M059J (cell line): ENCODE measurements at regions not wholly inside any gene's neighbourhood (a gene's known extent, or its start where the extent isn't known, plus 50 kb on each side); places are given as distances from the start of the nearest gene placed in this dataset.
"Not testable (repeated sequence)": the region's sequence is repeated elsewhere in the genome, so short reads cannot be mapped to it uniquely, and the experiment has no call there.

ENCODE experiments used
- DNase-seq: peaks from one replicate; pipeline ENCODE4 v3.0.0-alpha.2; 2012; ENCODE audit warnings: low read depth

DNA sequence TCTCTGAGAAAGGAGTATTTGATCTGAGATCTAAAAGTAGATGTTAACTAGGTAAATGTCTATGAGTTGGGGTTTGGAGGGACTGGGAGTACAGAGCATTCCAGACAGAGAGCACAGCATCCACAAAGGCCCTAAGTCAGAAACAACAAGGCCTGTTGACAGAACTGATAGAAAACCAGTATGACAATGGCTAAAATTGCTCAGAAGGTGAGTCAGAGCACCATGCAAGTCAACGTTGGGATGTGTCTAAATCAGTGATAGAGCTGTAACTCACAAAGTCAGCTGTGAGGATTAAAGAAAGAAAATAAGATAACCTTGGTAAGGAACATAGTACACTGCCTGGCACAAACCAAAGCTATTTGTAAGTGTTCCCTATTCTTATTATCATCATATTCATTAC, 124.0 kb downstream of the CETN3 start:
- no peak for DNase-seq

DNA sequence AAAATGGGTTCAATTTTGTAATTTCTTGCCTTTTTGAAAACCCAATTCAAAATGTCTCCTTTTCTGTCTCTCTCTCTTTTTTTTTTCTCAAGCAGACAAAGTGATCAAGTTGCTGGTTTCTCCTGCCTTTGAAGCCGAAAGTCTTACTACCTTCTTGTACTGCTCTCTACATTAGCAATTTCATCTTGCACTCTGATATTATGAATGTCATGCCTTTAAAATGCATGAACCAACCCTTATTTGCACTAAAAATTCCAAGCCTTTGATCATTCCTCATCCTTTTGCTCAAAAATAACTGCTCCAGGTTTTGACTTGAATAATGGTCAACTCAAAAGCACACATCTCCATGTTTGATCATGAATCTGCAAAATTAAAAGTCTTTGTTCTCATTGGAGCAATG, 125.2 kb downstream of the CETN3 start:
- DNase-seq, result no peak

DNA sequence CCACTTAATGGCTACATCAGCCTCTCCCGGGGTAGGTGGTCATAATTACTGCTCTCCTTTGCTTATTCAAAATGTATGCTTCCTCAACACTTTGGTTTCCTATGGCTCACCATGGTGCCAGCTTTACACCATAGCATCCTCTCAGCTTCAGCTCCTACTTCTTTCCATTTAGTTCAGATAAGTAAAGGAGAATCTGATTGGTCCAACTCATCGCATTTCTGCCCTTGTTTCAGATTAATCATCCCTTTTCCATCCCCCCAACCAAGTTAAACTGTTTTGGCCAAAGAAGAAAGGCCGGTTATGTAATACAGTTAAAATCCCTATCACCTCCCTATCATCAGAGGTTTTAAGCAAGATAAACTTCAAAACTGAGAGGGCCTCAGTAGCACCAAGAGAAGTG, 130.5 kb downstream of the CETN3 start:
- DNase-seq, result peak; percentile 12

DNA sequence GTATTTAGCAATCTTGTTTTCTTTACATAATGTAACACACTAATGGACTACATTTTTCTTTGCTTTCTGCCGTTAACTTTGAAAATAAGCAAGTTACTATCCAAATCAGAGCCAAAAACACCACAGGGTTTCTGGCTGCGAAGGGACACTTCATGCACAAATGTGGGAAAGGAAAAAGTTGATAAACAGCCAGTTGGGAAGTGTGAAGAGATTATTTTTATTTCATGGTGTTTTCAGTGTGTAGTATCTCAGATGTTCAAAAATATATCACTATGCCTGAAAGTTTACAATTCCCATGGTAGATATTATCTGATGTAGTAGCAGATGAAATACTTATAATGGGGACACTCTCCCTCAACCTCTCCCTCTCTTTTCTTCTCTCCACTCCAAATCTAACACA, 135.3 kb downstream of the CETN3 start:
- DNase-seq, result no peak

DNA sequence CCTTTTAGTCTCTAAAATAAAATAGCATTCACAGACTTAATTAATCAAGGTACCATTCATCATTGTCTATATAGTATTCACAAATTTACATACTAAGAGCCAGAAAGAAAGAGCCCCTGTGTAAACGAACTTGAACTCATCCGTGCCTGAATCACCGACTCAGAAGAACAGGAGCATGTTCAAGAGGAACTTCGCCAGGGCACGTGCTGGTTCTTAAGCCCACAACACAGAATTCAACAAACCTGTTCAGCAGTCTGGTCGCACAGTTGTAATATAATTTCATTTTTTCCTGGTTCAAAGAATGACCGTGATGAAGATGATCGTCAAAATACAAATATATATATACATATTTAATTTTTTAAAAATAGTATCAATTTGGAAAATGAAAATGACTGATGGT, 141.9 kb downstream of the CETN3 start:
- DNase-seq, result no peak

DNA sequence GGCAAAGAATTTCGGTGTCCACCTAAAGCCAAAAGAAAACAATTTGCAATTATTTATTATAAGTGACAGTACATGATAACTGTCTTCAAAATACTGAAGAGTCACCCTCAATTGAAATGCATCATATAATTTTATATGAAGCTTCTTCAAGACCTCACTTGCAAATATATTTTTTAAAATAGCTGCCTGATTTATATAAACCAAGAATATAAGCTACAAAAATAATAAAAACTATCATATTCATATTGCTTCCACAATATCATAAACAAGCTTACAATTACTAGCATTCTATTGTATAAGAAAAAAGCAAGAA, 144.1 kb downstream of the CETN3 start:
- no peak for DNase-seq

DNA sequence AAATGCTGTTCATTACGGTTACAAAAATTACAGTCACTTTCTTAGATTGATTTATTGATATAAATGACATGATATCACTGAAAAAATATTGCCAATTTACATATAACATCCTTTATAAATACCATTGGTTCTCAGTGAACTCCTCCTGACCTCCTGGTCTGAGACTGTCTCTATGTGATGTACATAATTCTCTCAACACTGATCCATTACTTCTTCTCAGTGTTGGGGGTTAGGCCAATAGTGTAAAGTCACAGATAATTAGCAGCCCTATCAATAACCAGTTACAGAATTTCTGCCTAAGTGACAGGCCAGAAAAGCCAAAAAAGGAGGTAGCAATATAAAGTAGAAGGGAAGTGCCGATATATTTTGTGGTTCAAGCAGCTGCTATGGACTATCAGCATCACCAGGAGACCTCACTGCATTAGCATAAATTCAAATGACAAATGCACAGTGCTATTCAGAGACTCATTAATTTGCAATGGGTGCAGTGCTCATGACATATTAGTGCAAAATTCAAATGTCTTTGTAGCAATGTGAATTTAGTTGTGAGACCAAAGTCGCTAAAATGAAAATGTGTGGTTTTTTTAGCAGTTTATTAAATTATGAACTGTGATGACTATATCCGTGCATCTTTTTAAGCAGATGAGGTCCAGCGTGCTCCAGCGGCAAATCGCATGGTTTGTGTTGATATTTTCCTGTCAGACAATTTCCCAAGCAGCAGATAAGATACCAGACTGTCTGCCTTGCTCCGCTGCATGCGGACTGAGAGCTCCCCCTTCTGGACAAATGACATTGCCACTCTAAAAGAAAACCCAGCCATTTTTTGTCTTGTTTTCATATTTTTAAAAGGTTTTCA, 144.6 kb downstream of the CETN3 start:
- DNase-seq, result peak; percentile 53

DNA sequence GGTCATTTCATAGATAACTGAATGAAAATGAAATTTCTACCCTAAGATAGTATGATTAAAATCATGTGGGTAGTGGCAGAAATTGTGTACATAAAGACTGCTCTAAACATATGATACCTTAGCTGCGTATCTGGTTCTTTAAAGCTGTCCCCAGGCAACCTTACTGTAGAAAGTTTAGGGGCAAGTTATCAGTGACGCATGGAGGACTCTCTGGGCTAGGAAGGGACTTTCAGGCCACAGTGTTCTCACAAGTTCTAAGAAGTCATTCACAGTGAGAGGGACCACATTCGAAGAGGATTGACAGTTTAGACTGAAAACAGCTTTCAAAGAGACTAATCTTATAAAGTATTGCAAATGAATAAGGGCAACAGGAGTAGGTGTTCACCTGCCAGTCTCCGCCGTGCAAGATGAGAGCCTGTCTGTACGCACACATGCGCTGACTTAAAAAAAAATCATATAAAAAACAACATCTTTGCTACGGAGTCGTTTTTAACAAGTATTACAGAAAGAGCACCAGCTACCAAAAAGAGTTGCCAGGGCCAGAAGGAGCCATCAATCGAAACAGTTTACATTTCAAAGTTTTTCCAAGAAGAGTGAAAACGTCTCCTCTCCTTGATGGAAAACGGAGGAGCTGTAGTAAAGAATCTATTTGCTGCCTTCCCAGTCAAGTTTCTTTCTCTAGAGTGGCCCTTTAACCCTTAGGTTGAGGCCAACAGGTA, 146.3 kb downstream of the CETN3 start:
- DNase-seq, result no peak

DNA sequence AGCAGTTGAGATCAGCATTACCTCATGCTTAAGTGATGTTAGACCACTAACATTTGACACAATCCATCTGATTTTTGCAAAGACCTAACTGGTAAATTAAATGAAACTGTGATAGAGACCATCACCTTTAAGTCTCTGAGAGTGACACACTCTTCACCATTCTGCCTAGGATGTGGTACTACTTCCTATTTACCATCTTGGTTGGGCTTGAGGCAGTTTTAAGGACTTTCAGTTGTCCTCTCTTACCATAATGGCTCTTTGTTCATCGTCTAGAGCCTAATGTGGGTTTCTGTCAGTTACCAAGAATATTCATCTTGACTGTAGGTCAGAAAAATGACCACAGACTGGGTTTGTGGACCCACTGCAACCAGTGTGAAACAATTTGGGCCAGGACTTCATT, 158.1 kb downstream of the CETN3 start:
- DNase-seq, result no peak

DNA sequence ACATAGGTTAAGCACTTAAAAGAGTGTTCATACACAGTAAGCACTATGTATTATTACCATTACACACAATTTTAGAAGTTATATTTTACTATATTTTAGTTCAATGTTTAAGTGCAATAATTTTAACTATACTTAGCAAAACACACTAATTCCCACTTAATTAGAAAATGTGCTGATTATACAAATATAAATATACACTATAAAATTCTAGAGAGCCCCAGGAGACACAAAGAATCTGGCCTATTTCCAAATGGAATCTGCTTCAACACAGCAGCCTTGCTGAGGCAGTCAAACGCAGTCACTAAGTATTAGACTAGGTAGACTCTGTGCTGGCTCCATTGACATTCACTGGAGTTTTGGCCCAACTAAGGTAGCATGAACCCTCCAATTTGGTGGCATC, 160.9 kb downstream of the CETN3 start:
- DNase-seq, result no peak

DNA sequence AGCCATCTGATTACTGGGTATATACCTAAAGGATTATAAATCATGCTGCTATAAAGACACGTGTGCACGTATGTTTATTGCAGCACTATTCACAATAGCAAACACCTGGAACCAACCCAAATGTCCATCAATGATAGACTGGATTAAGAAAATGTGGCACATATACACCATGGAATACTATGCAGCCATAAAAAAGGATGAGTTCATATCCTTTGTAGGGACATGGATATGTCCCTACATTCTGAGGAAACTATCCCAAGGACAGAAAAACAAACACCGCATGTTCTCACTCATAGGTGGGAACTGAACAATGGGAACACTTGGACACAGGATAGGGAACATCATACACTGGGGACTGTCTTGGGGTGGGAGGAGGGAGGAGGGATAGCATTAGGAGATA, 165.7 kb downstream of the CETN3 start:
- DNase-seq, result not testable (repeated sequence)

DNA sequence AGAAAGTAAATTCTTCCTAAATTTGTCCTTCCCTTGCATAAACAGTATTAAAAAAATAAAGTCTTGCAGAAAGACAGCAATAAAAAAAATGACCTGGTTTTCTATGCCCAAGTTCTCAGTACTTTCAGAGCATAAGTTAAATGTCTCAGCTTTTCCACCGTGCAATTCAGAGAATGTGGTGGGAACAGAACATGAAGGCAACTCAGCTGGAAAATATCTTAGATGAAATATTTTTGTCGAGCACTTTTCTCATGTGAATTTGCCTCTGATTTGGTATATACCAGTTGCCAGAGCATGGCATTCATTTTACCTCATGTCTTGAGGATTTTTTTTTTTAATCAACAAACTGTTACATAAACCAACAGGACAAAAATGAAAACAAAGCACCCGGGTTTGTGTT, 176.1 kb downstream of the CETN3 start:
- no peak for DNase-seq

DNA sequence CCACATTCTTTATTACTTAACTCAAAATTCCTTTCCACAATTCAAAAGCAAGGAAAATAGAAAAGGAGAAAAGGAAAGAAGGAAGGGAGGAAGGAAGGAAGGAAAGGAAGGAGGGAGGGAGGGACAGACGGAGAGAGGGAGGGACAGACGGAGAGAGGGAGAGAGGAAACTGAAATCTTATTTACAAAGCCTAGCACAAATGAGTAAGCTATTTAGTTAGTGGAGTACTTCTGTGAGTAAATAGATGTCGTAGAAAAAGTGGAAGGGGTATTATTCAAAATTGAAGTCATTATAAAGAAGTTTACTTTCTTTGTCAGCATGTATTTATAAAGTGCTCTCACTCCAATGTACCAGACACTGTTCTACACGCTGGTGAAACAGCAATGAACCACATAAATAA, 177.9 kb downstream of the CETN3 start:
- DNase-seq, result no peak

DNA sequence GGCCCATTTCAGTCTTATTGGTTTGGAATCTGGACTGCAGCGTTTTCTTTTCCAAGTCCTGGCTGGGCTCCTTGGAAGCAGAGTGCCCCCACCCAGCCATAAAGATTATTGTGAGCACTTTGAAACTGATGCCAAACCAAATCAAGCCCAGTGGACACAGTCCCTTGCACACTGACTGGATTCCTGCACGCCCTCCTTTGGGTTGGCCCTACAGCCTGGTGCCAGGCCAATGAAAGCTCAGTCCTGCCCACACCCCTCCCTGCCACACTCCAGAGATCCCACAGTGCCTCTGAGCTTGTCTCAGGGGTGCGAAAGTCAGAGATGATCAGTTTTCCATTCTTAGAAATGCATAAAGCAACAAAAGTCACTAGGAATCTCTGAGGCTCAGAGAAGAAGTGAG, 181.9 kb downstream of the CETN3 start:
- DNase-seq, result no peak

DNA sequence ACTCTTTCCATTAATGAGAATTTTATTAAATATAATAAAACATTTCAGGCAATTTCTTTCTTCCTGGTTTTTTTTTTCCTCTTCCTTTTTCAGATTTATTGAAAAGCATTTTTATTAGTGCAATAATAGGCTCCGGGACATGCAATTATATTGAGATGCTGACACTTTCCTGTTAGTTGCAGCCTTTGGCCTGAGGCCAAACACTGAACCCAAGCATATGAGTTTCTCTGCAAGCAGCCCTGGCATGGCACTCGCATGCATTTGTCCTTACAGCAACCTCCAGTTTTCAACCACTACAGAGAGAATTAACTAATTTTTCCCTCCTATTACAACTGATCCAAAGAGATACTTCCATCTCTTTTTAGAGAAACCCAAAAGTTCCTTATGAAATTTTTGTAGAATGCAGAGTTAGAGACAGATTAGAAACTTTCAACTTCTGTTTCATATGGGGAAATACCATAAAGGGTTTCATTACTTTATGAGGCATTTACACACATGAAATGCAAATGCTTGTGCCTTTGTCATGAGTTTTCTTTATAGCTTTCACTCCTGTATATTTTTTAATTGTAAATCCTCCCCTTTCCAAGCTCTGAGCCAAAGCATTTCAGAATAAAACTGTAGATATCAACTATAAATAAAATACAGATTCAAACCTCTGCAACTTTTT, 183.0 kb downstream of the CETN3 start:
- no peak for DNase-seq

DNA sequence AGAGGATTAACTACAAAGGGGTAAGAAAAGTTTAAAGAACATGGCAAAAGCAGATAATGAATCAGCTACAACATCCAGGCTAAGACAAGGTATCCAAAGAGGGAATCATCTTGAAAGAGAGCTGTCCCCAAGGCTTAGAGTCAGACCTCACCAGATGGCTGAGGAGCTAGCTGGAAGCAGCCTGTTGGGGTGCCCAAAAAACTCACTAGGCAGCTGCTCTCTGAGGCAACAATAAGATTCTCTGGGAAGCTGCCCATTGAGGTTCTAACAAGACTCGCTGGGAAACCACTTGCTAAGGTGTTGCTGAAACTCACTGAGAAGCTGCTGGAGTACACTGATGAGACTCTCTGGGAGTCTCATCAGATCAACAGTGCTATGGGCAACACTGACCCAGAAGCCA, 185.2 kb downstream of the CETN3 start:
- DNase-seq, result no peak

DNA sequence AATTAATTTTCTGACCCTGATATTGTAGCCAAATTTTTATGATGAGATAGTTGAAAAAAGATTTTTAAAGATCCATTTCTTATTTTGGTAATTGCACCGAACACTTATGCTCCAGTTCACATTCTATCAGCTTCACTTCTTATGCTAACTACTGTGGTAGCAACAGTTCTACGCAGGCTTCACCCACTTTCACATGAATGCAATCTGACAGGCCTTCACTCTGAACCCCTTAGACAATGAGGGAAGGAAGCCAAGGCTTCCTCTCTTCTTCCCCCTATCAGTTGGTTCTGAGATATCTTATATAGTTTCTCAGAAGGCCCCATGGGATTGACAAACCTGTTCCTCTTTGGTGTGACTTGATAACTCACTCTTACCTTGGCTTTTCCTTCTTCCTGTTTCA, 185.8 kb downstream of the CETN3 start:
- DNase-seq, result no peak

DNA sequence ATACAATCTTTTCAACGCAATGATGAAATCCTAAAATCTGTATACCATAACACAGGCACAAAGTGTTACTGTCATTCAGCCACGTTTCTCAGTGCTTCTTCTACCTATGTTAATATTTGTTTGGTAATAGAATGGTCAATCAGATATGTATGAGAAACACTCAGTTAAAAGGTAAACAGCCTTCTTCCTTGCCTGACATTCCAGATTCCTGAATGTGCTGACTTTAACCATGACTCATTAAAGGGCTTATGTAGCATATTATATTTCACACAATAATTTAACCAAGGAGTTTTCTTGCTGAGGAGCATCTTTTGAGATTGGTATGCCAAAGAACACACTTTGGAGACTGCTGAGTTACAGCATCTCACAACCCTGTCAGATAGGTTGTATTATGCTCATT, 187.6 kb downstream of the CETN3 start:
- peak; percentile 16 for DNase-seq

DNA sequence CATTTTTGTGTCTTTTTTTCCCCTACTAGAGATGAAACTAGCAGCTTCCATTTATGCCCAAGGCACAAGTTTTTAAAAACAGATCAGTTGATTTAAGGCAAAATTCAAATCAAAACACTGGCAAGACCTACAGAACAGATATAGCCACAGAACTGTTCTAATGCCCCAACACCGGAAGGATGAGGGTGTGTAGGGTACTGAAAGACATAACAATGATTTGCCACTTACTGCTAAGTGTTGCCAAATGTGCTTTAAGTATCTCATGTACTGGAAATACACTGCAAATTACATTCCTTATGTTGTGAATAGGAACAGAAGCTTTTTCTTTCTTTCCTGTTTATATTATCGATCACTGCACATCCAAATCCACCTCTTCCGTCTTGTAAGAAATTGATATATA, 189.0 kb downstream of the CETN3 start:
- no peak for DNase-seq

DNA sequence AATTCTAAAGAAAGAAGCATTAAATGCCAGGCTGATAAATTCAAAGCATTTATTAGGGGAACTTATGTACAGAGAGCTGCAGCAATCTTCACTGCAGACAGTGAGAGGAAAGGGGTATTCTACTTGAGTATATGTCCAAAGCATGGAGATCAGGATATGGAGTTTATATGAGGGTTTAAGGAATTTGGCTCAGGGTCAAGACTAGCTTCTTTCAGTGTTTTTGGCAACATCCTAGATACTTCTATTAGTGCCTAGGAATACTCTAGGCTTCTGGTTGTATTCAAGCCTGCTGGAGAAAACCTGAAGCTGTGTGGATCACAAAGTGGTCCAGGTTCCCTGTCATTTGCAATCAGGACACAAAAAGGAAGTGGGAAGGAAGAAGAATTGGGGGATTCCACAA, 194.6 kb downstream of the CETN3 start:
- DNase-seq, result no peak

DNA sequence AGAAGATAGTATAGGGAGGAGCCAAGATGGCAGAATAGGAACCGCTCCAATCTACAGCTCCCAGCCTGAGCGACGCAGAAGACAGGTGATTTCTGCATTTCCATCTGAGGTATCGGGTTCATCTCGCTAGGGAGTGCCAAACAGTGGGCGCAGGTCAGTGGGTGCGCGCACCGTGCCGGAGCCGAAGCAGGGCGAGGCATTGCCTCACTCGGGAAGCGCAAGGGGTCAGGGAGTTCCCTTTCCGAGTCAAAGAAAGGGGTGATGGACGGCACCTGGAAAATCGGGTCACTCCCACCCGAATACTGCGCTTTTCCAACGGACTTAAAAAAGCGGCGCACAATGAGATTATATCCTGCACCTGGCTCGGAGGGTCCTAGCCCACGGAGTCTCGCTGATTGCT, 201.2 kb downstream of the CETN3 start:
- not testable (repeated sequence) for DNase-seq

DNA sequence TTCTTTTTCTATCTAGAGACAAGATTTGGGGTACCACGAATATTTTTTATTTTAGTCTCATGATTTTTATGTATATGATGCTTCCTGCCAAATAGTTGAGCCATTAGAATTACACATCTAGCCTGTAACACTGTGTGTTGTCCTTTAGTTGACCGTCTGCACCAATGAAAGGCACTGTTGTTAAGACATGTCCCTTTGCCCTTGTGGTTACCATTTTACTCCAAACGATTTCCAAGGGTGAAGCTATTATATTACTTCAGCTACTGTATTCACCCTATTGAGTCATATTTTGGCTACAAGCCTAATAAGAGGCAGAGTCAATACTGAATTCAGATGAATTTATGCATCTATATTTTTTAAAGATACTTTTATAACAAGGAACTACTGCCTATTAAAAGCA, 207.6 kb downstream of the CETN3 start:
- peak; percentile 58 for DNase-seq

DNA sequence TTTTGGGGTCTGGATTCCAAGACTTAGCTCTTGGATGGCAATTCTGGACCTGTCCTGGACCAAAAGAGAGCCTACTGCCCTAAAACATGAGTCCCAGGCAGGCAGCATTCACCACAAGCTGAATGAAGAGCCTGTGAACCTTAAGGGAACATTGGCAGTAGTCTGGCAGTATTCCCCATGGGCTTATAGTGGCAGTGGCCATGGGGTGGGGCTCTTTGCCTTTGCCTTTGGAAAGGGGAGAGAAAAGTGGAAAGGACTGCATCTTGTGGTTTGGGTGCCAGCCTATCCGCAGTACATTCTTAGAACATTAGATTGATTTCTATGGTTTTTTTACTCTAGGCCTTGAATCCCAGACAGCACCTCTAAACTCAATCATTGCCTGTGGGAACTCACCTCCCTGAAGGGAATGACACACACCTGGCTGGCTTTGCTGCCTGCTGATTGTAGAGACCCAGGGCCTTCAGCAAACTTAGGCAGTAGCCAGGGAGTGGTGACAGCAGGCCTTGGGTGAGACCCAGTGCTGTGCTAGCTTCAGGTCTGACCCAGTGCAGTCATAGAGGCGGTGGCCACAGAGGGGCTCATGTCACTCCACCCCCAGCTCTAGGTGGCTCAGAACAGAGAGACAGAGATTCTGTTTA, 216.3 kb downstream of the CETN3 start:
- peak; percentile 3 for DNase-seq
